ENCODE measurements at regions not wholly inside any gene's neighbourhood (a gene's known extent, or its start where the extent isn't known, plus 50 kb on each side); places are given as distances from the start of the nearest gene placed in this dataset.

GRCh38 chr21:15410853-15411252 lies 318.9 kb upstream of the USP25 start:
- TF ChIP-seq CTCF (IDR thresholded peaks at IDR 0.05): no peak
- TF ChIP-seq POLR2A (IDR thresholded peaks at IDR 0.05): no peak

Measured in heart left ventricle (tissue), 13 donors.